ENCODE measurements at regions not wholly inside any gene's neighbourhood (a gene's known extent, or its start where the extent isn't known, plus 50 kb on each side); places are given as distances from the start of the nearest gene placed in this dataset.

DNA sequence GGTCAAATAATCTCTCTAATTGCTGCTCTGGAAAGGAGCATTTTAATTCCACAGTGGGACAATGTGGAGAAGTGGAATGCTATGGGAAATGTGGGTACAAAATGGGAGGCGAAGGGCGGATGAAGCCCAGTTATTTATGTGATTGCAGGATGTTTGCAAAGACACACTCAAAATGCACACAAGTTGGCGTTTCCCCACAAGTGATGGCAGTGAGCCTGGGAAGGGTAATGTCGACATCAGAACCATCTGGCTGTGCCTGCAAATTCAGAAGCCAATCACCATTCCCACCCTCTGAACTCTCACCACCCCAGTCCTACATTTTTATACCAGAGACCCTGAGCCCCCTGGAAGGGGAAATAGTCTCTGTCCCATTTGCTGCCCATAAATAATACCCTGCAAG lies 201.1 kb downstream of the SOX9 start:
- in situ Hi-C loops (cut with MboI; ENCODE audit: low pct_unique_long_range_greater_than_20kb, low sequenced_read_pairs) = no loop called here
- DNase-seq = no peak

DNA sequence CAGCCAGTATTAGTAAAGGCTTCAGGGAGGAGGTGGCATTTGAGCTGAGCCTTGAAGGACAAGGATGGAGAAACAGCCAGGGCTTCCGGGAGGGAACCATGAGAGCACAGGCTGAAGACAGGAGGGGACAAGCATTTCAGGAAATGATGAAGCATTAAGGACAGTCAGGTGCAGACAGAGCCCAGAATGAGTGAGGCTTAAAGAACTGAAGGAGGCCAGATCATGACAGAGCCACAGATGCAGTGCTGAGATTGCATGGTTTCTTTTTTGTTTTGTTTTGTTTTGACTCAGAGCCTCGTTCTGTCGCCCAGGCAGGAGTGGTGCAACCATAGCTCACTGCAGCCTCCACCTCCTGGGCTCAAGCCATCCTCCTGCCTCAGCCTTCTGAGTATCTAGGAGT lies 211.5 kb downstream of the SOX9 start:
- in situ Hi-C loops (cut with MboI; ENCODE audit: low pct_unique_long_range_greater_than_20kb, low sequenced_read_pairs) = no loop called here
- no peak for DNase-seq

DNA sequence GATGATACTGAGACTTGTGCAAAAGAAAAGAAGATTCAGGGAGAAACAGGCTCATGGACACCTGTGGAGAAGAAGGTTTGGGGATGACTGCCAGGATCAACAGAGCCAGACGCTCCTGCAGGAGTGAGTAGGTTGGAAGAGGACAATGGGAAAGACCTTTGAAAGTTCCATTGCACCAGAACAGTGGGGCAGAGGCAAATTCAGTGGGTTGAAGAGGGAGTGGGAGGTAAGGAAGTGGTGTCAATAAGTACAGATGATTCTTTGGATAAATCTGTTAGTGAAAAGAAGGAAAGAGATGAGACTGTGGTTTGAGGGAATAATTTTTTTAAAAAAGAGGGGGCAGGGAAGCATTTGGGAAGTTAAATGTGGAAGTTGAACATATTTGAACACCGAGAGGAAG lies 212.8 kb downstream of the SOX9 start:
- in situ Hi-C loops (cut with MboI; ENCODE audit: low pct_unique_long_range_greater_than_20kb, low sequenced_read_pairs) = no loop called here
- no peak for DNase-seq

DNA sequence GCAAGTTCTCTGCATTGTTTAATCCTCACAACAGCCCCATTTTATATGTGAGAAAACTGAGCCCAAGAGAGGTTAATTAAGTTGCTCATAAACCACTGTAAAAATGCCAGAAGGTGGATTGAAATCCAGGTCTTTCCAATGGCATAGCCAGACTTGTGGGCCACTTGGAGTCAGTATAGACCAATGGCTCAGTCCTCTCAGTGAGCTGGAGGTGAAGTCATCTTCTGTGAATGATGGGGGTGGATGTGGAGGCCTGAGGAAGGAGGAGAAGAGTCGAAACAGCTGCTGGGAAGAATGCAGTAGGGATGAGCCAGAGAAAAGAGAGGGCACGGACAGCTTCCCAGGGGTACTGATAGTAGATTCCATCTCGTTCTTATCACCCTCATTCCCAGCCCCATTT lies 213.4 kb downstream of the SOX9 start:
- DNase-seq = no peak

DNA sequence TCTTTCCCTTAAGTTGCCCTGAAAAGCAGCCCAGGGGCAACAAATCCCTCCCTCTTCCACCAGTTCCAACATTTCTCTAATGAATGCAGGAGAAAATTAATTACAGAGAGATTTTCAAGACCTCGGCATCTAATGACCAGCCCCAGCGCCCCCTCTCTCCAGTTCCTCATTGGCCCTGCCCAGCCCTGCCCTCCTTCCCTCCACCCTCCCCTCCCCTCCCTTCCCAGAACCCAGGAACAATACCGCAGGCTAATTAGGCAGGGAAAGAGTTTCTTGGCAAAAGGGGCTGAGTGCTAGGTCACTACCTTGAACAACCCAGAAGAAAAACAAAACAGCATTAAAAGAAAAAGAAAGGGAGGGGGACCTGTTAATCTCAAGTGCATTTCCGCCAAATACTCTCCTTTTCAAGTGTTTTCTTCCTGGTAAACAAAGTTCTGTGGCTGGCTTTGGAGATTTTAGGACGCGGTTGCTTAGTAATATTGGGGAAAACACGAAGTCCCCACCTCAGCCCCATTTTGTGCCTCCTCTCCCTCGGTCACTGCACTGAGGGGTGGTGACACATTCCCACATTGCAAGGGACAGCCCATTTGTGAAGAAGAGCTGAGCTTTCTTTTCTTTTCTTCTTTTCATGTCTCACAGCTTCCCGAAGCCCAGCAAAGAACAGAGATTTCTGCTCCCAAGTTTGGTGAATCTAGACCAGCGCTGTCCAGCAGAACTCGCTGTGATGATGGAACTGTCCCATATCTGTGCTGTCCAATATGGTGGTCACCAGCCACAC lies 215.4 kb downstream of the SOX9 start:
- DNase-seq = no peak
- in situ Hi-C loops (cut with MboI; ENCODE audit: low pct_unique_long_range_greater_than_20kb, low sequenced_read_pairs) = no loop called here

More for the DNA sequence above, 213.4 kb downstream of the SOX9 start:
- in situ Hi-C loops (cut with MboI; ENCODE audit: low pct_unique_long_range_greater_than_20kb, low sequenced_read_pairs) = no loop called here

DNA sequence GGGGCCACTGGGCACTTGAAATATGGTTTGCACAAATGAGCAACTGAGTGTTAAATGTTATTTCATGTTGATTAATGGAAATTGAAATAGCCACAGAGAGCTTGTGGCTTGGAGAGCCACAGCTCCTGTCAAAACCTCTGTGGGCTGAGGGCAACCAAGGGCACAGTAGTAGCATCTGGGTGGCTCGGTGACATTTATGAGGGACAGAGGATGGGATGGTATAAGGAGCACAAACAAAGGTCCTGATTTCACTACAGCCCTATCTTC lies 215.9 kb downstream of the SOX9 start:
- in situ Hi-C loops (cut with MboI; ENCODE audit: low pct_unique_long_range_greater_than_20kb, low sequenced_read_pairs) = no loop called here
- no peak for DNase-seq

DNA sequence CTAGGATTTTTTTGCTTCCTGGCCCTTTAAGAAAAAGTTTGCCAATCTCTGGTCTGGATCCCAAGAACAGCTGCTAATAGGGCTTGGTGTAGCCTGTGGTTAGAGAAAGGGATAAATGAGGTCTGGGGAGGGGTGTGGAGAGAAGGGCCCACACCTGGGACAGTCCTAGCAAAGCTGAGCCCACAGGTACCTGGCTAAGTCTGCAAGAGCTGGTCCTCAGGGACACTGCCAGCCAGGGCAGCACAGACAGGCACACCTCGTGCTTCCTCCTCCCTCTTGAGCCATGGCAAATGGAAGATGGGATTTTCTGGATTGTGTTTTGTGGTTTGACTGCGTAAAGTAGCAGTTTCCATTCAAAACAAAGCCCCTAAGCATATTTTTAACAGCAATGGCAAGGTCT lies 217.5 kb downstream of the SOX9 start:
- no peak for DNase-seq
- in situ Hi-C loops (cut with MboI; ENCODE audit: low pct_unique_long_range_greater_than_20kb, low sequenced_read_pairs) = no loop called here

DNA sequence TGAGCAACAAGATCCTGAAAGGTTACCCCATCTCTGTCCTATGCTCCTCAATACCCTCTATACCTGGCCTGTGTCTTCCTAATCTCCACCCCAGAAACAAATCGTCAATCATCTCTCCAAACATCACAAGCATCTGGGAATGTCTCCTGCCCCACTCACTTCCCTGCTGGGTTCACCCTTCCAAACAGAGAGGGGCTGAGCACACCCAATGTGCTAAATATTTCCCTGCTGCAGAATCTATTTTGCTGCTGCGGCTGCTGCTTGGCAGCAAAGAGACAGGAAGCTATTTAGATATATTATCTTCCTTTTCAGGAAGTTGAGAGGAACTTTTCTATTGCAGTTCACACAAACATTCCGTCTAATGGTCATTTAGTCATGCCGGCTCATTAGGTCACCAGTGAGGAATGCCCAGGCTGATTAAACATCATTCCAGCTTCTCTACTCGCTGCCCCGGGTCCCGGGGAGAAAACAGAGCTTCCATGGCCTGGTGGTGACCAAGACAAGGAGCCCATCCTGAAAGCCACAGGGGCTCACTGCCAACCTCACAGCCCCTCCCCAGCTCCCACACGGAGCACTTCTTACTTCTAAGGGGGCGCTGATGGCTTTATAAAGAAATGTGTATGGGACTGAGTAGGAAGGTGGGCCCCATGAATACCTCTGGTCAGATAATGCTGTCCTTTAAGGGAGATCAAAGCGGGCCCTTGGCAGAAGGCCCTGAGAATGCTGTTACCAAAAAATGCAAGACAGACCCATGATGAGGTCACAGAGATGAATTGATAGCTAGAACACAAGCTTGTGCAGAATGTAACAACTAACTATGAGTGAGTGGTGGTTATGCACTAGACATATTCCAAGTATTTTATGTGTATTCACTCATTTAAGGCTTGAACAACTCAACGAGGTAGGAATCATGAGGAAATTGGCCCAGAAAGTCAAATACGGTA lies 218.3 kb downstream of the SOX9 start:
- DNase-seq = no peak
- in situ Hi-C loops (cut with MboI; ENCODE audit: low pct_unique_long_range_greater_than_20kb, low sequenced_read_pairs) = no loop called here

DNA sequence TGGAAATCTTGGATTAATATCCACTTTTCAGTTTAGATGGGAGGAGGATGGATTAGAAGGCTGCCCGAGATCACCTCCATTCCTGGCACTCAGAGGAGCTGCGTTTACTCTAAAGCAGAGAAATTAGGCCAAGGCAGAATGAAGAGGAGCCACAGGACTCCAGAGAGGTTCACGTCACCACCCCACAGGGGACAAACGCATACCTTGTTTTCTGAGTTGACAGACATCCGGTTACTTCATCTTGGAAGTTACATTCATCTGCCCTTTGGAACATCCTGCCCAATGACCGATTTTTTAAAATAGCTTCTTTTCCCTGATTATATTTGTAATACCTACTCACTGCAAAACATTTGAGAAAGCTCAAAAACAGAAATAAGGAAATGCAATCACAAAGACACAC lies 220.0 kb downstream of the SOX9 start:
- no peak for DNase-seq
- in situ Hi-C loops (cut with MboI; ENCODE audit: low pct_unique_long_range_greater_than_20kb, low sequenced_read_pairs) = no loop called here

DNA sequence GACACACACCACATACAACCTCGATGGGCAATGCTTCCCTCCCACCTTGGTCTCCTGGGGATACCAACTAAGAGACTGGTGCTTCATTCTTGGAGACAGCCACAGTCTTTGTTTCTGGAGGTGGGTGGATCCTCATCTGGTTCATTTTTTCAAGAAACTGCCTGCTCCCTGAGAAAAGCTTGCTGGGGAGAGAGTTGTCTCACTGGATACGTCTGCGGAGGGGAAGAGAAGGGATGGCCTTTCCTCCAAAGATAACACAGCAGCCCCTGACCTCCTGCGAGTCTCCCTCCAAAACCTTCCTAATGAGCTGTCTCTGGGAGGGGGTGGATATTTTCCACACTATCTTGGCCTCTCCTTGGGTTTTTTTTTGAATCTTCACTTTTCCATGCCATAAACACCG lies 221.2 kb downstream of the SOX9 start:
- no peak for DNase-seq
- in situ Hi-C loops (cut with MboI; ENCODE audit: low pct_unique_long_range_greater_than_20kb, low sequenced_read_pairs) = no loop called here

DNA sequence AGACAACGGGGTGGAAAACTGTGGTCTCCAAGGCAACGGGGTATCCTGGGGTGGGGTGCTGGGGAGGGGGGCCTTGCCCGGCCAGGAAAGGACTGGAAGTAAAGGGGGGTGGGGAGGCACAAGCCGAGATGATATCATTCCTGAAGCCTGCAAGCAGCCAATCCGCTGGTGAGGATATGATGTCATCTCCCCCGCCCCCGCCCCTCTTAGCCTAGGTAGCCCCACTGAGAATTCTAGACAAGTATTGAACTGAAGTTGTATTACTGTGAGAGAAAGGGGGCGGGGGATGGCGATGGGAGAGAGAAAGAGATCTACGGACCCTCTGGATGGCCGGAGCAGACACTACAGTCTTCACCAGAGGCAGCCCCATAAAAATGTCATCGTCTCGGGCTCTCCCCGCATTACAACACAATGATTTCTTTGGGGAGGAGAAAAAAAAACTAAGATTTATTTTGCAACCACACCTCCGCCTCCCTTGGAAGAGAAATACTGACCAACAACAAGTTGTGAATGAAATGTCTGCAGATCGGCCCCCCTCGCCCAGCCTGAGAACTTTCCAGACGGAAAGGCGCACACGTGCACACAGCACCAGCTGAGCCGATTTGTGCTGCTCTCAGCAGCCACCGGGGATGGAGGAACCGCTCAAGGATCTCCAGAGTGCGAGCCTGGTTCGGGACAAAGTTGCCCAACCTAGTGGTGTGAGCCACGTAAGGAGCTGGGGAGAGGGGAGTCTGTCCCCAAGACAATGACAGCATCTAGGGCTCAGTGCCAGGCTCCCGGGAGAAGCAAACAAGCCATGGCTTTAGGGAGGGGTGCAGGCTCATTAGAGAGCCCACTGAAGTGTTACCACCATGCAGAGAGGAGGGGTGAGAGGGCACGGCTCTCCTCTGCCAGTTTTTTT lies 222.1 kb downstream of the SOX9 start:
- in situ Hi-C loops (cut with MboI; ENCODE audit: low pct_unique_long_range_greater_than_20kb, low sequenced_read_pairs) = no loop called here
- DNase-seq = no peak

DNA sequence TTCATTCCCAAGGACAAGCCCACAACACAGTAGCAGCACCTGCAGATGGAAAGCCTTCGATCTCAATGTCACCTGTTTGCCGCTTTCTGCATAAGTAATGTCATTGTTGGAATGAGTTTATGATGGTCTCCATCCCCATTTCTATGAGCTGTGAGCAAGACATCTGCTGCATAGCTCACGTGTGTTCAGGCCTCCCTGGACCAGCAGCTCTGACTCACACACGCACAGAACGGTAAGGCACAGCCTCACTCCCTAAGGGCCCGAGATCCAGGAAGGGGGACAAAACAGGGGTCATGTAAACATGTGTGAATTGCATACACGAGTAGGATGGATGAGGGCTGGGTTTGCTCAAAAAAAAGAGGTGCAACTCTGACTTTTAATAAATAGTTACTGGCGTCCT lies 223.1 kb downstream of the SOX9 start:
- no peak for DNase-seq
- in situ Hi-C loops (cut with MboI; ENCODE audit: low pct_unique_long_range_greater_than_20kb, low sequenced_read_pairs) = no loop called here

DNA sequence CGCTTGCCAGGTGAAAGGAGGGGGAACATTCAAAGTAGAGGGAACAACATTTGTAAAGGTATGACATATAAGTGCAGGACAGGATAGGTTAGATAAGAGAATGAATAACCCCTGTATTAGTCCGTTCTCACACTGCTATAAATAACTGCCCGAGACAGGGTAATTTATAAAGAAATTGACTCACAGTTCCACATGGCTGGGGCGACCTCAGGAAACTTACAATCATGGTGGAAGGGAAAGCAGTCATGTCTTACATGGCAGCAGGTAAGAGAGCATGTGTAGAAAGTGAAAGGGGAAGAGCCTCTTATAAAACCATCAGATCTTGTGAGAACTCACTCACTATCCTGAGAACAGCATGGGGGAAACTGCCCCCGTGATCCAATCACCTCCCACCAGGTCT lies 223.8 kb downstream of the SOX9 start:
- DNase-seq = no peak
- in situ Hi-C loops (cut with MboI; ENCODE audit: low pct_unique_long_range_greater_than_20kb, low sequenced_read_pairs) = no loop called here

DNA sequence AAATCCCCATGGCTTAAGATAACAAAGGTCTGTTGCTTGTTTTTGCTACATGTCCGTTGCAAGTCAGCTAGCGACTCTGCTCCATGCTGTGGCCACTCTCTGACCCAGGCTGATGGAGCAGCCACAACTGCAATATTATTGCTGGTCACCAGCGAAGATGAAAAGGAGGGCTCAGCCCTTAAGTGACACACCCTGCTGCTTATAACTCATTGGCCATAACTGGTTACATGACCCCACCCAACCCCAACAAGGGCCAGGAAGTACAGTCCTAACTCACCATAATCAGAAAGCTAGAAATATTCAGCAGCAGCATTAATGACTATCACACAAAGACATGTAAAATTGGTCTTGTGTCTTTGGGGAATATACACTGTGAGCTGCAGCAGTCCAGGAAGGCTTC lies 224.3 kb downstream of the SOX9 start:
- no peak for DNase-seq

DNA sequence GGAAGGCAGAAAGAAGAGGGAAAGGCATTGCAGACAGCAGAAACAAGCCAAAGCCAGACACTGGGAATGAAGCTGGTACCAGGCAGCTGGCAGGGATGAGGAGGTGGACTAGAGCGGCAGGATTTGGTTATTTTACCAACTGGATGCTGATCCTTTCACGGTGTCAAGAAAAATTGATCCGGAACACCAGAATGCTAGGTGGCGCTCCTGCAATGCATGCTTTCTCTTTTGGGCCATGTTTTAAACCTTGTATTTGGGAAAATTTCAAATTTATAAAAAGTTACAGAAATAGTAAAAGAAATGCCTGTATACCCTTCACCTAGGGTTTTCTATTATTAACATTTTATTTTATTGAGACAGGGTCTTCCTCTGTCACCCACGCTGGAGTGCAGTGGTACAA lies 224.7 kb downstream of the SOX9 start:
- in situ Hi-C loops (cut with MboI; ENCODE audit: low pct_unique_long_range_greater_than_20kb, low sequenced_read_pairs) = no loop called here
- no peak for DNase-seq

More for the DNA sequence above, 224.3 kb downstream of the SOX9 start:
- in situ Hi-C loops (cut with MboI; ENCODE audit: low pct_unique_long_range_greater_than_20kb, low sequenced_read_pairs) = no loop called here

DNA sequence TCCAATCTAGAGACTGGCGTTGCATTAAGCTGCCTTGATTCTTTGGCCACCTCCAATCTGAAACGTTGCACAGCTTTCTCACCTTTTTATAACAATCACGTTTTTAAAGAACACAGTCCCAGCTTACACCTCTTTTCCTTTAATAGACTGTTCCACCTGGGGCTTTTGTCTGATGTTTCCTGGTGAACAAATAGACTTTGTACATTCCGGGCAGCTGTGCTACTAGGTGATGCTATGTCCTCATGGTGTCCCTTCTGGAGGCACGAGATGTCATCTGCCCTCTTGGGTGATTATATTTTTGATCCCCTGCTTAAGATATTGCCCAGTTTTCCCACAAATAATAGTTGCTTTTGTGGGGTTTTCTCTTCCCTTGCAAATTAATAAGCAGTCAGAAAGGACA lies 225.5 kb downstream of the SOX9 start:
- no peak for DNase-seq
- in situ Hi-C loops (cut with MboI; ENCODE audit: low pct_unique_long_range_greater_than_20kb, low sequenced_read_pairs) = no loop called here

DNA sequence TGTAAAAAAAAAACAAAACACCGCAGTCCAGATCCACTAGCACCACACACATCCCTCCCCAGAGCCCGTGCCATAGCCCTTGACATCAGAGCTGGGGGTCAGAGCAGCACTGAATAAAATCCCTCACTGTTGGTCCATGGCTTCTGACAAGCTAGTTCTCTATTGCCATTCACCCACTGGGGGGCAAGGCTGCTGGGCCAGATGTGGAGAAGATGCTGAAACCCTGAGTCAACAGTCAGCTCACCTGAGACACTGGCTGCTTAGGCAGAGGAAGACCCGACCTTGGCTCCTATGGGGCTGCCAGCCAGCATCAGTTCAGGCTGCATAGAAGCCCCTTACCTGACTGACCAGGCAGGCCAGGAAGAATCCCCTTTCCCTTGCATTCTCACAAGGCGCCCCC lies 228.2 kb downstream of the SOX9 start:
- DNase-seq = no peak
- in situ Hi-C loops (cut with MboI; ENCODE audit: low pct_unique_long_range_greater_than_20kb, low sequenced_read_pairs) = no loop called here

DNA sequence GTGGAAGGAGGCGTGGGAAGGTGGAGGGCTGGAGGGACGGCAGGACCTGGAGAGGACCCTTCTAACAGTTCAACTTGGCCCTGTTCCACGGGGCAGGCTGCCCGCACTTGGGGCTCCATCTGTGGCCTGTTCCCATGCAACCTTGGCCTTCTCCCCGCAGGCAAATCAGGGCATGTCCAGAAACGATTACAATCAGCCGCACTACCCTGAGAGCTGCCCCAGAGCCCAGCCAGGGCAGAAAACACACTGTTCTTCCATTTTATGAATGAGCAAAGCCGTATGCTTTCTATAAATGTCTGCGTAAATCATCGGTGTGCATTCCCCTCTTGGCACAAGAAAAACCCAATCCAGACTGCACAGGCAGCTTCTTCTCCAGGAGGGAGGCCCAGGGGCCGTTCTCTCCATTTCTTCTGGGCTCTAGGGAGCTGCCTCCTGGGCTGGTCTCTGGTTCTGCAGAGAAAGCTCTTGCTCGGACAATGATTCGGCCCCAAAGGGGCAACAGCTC lies 228.7 kb downstream of the SOX9 start:
- DNase-seq = no peak
- in situ Hi-C loops (cut with MboI; ENCODE audit: low pct_unique_long_range_greater_than_20kb, low sequenced_read_pairs) = no loop called here

DNA sequence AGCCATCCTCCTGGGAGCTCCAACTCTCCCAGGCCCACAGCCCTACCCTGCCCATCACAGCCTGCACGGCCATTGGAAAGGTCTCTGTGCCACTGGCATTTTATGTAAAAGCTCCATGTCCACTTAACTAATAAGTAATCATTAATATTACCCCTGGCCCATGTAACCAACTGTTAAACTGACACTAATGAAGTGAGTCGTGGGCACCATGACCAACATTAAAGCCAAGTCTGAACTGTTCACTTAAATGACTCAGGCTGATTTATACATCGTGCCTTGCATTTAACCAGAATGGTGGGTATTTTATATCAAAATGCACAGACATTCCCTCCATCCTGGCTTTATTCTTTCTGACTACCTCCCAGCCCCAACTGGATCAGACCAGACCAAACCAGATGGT lies 229.3 kb downstream of the SOX9 start:
- no peak for DNase-seq
- in situ Hi-C loops (cut with MboI; ENCODE audit: low pct_unique_long_range_greater_than_20kb, low sequenced_read_pairs) = no loop called here

DNA sequence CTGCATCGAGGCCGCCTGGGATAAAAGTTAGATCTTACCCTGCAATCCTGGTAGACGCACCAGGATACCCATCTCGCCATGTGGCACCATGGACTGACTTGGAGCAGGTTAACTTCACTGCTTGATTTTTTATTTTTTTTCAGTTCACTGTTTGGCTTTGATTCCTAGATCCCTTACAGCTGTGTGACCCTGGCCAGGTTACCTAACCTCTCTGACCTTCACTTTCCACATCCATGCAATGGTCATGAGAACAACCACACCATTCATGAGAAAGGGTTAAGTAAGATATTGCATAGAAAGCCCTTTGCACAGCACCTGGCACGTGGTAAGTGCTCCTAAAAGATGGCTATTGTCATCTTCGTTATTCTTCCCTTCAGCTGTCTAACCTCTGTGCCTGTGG lies 230.5 kb downstream of the SOX9 start:
- in situ Hi-C loops (cut with MboI; ENCODE audit: low pct_unique_long_range_greater_than_20kb, low sequenced_read_pairs) = no loop called here
- no peak for DNase-seq

Data from KBM-7 (cell line).